ENCODE measurements at regions not wholly inside any gene's neighbourhood (a gene's known extent, or its start where the extent isn't known, plus 50 kb on each side); places are given as distances from the start of the nearest gene placed in this dataset.

- no peak for DNase-seq (ENCODE audit: low read depth)
- no peak for TF ChIP-seq CTCF (IDR thresholded peaks at IDR 0.05; ENCODE audit: insufficient read depth, low read depth, low read length, missing control alignments)
- no peak overlapping the region for H3K4me3 ChIP-seq (ENCODE audit: low read depth, low read length)
These were observed 216.8 kb downstream of the HACE1 start for GRCh38 chr6:104642871-104643270.

GRCh38 chr6:104640761-104641160 is 219.0 kb downstream of the HACE1 start:
- H3K4me3 ChIP-seq (ENCODE audit: low read depth, low read length), result no peak overlapping the region
- TF ChIP-seq CTCF (IDR thresholded peaks at IDR 0.05; ENCODE audit: insufficient read depth, low read depth, low read length, missing control alignments), result no peak
- no peak for DNase-seq (ENCODE audit: low read depth)

GRCh38 chr6:104640150-104640700 is 219.5 kb downstream of the HACE1 start:
- no peak overlapping the region for H3K4me3 ChIP-seq (ENCODE audit: low read depth, low read length)
- no peak for DNase-seq (ENCODE audit: low read depth)
- no peak for TF ChIP-seq CTCF (IDR thresholded peaks at IDR 0.05; ENCODE audit: insufficient read depth, low read depth, low read length, missing control alignments)

GRCh38 chr6:104639668-104640067 is 220.1 kb downstream of the HACE1 start:
- no peak for TF ChIP-seq CTCF (IDR thresholded peaks at IDR 0.05; ENCODE audit: insufficient read depth, low read depth, low read length, missing control alignments)
- H3K4me3 ChIP-seq (ENCODE audit: low read depth, low read length), result no peak overlapping the region
- DNase-seq (ENCODE audit: low read depth), result peak; percentile 59

- TF ChIP-seq CTCF (IDR thresholded peaks at IDR 0.05; ENCODE audit: insufficient read depth, low read depth, low read length, missing control alignments), result no peak
- no peak for DNase-seq (ENCODE audit: low read depth)
- no peak overlapping the region for H3K4me3 ChIP-seq (ENCODE audit: low read depth, low read length)
These were observed 220.9 kb downstream of the HACE1 start for GRCh38 chr6:104638841-104639290.

- TF ChIP-seq CTCF (IDR thresholded peaks at IDR 0.05; ENCODE audit: insufficient read depth, low read depth, low read length, missing control alignments), result no peak
- H3K4me3 ChIP-seq (ENCODE audit: low read depth, low read length), result no peak overlapping the region
- DNase-seq (ENCODE audit: low read depth), result no peak
These were observed 226.6 kb downstream of the HACE1 start for GRCh38 chr6:104633125-104633524.

GRCh38 chr6:104632588-104632987 is 227.1 kb downstream of the HACE1 start:
- no peak for TF ChIP-seq CTCF (IDR thresholded peaks at IDR 0.05; ENCODE audit: insufficient read depth, low read depth, low read length, missing control alignments)

More at GRCh38 chr6:104632588-104632987, 227.1 kb downstream of the HACE1 start:
- no peak overlapping the region for H3K4me3 ChIP-seq (ENCODE audit: low read depth, low read length)
- DNase-seq (ENCODE audit: low read depth), result no peak
